HepG2 (cell line): ENCODE measurements at regions not wholly inside any gene's neighbourhood (a gene's known extent, or its start where the extent isn't known, plus 50 kb on each side); places are given as distances from the start of the nearest gene placed in this dataset.

Experiments
- ATAC-seq: fragments of 200-7000 bp; cut with Tn5 transposase; 3 replicates; pipeline ENCODE4 v1.9.1; 2020; ENCODE audit warnings: mild to moderate bottlenecking, moderate library complexity
- BruUV-seq: library from RNA; stranded (reverse); fragments of 400-500 nt; replicated peaks from 2 replicates; lab custom pipeline; 2021; lab: Mats Ljungman, UMichigan
- CTCF ChIA-PET: fragments of 300-600 bp; formaldehyde crosslinking; extraction: SDS; loops from one replicate; lab custom pipeline; 2021; ENCODE audit warnings: low total read pairs, inconsistent platforms, low intra/inter-chr PET ratio; lab: Yijun Ruan, JAX
- POLR2A ChIA-PET: fragments of 350-600 bp; sonication (Branson Sonifier 250); formaldehyde crosslinking; loops from one replicate; lab custom pipeline; 2020; ENCODE audit warnings: antibody characterized with exemption, inconsistent platforms; lab: Yijun Ruan, JAX
- DNase-seq: peaks from one replicate; pipeline ENCODE4 v3.0.0-alpha.2; 2015; ENCODE audit warnings: low spot score
- FAIRE-seq: peaks from 3 replicates; lab custom pipeline; 2011; peaks lifted over from hg19 to GRCh38; lab: Jason Lieb, UNC
- H2AFZ ChIP-seq: one replicate; pipeline ENCODE4 v1.6.1; 2011; ENCODE audit warnings: low read length, inconsistent platforms
- H3K27ac ChIP-seq: fragments of 300-600 bp; 3 replicates; pipeline ENCODE4 v1.8.0; 2011; ENCODE audit warnings: mixed run types, mild to moderate bottlenecking, mixed read lengths, low read length, inconsistent platforms; ENCODE audit not compliant: insufficient read depth; ENCODE audit errors: extremely low read length
- H3K27me3 ChIP-seq, 2 experiments: fragments of 200-600 bp in 1 of 2; 2 replicates in 1 of 2; 3 replicates in 1 of 2; pipeline versions ENCODE4 v1.6.0 to v1.8.0; 2011; ENCODE audit warnings: low read length in 2 of 2, mild to moderate bottlenecking in 2 of 2, moderate library complexity in 2 of 2, inconsistent platforms in 1 of 2; ENCODE audit not compliant: insufficient read depth in 2 of 2, control insufficient read depth in 1 of 2
- H3K36me3 ChIP-seq, 2 experiments: fragments of 200-600 bp in 1 of 2; replicated peaks in 1 of 2; 2 replicates in 1 of 2; 3 replicates in 1 of 2; pipeline versions ENCODE4 v1.5.1 to v1.8.0; 2011; ENCODE audit warnings: low read length in 2 of 2, inconsistent platforms in 1 of 2; ENCODE audit not compliant: insufficient read depth in 2 of 2, control insufficient read depth in 1 of 2
- H3K4me1 ChIP-seq: 2 replicates; pipeline ENCODE4 v1.5.1; 2012; ENCODE audit warnings: low read length, inconsistent platforms; ENCODE audit not compliant: insufficient read depth
- H3K4me2 ChIP-seq: 2 replicates; pipeline ENCODE4 v1.6.0; 2011; ENCODE audit warnings: low read depth, low read length, inconsistent platforms
- H3K4me3 ChIP-seq, 3 experiments: fragments of 200-600 bp in 1 of 3; sonication (generic), shearing (Covaris generic) in 1 of 3; replicated peaks in 1 of 3; 2 replicates each; pipeline ENCODE4 v1.5.1; 2011 to 2016; ENCODE audit warnings: low read length in 3 of 3, inconsistent platforms in 2 of 3, low read depth in 2 of 3, mild to moderate bottlenecking in 2 of 3, control low read depth in 1 of 3, mixed read lengths in 1 of 3; ENCODE audit not compliant: insufficient read depth in 1 of 3
- H3K79me2 ChIP-seq: one replicate; pipeline ENCODE4 v1.6.1; 2011; ENCODE audit warnings: low read length, inconsistent platforms; ENCODE audit not compliant: insufficient read depth
- H3K9ac ChIP-seq: 2 replicates; pipeline ENCODE4 v1.6.0; 2011; ENCODE audit warnings: mild to moderate bottlenecking, low read depth, low read length, inconsistent platforms; ENCODE audit not compliant: insufficient read depth
- H3K9me3 ChIP-seq: 2 replicates; pipeline ENCODE4 v1.5.1; 2012; ENCODE audit warnings: mild to moderate bottlenecking, low read length
- H4K20me1 ChIP-seq: 2 replicates; pipeline ENCODE4 v1.6.0; 2011; ENCODE audit warnings: inconsistent platforms, mild to moderate bottlenecking, low read length, moderate library complexity; ENCODE audit not compliant: insufficient read depth
- GZF1 ChIP-seq: sonication (generic); formaldehyde crosslinking; IDR thresholded peaks from 2 replicates; pipeline ENCODE4 v1.5.1; 2020; ENCODE audit warnings: mild to moderate bottlenecking, missing genetic modification reagents
- HOXA7 ChIP-seq: sonication (generic); formaldehyde crosslinking; IDR thresholded peaks from 2 replicates; pipeline ENCODE4 v1.8.1; 2022; ENCODE audit warnings: mild to moderate bottlenecking, missing genetic modification reagents, moderate library complexity
- MXI1 ChIP-seq: IDR thresholded peaks from 3 replicates; pipeline ENCODE4 v1.6.1; 2012; ENCODE audit warnings: low read depth, low read length, inconsistent platforms, borderline replicate concordance
- THAP11 ChIP-seq: IDR thresholded peaks from 2 replicates; pipeline ENCODE4 v1.6.1; 2016; ENCODE audit warnings: missing biosample characterization, missing genetic modification reagents
- YY1 ChIP-seq: IDR thresholded peaks from 2 replicates; pipeline ENCODE4 v1.6.1; 2011; ENCODE audit warnings: low read length, low read depth, moderate library complexity, mild to moderate bottlenecking; ENCODE audit not compliant: insufficient read depth, insufficient replicate concordance
- ZBTB42 ChIP-seq: sonication (generic); formaldehyde crosslinking; IDR thresholded peaks from 2 replicates; pipeline ENCODE4 v1.5.0; 2020; ENCODE audit warnings: mild to moderate bottlenecking, missing genetic modification reagents
- ZNF441 ChIP-seq: sonication (generic); formaldehyde crosslinking; IDR thresholded peaks from 2 replicates; pipeline ENCODE4 v1.7.0; 2021; ENCODE audit warnings: missing genetic modification reagents, borderline replicate concordance
- ZNF563 ChIP-seq: sonication (generic); formaldehyde crosslinking; IDR thresholded peaks from 2 replicates; pipeline ENCODE4 v1.8.0; 2022; ENCODE audit warnings: mild to moderate bottlenecking, moderate library complexity, missing genetic modification reagents
- ZNF619 ChIP-seq: sonication (generic); formaldehyde crosslinking; IDR thresholded peaks from 2 replicates; pipeline ENCODE4 v1.4.0; 2020; ENCODE audit warnings: mild to moderate bottlenecking, missing genetic modification reagents
- ZNF850 ChIP-seq: sonication (generic); formaldehyde crosslinking; conservative IDR thresholded peaks from 2 replicates; pipeline ENCODE4 v1.9.0; 2021; ENCODE audit warnings: mild to moderate bottlenecking, missing genetic modification reagents
- WGBS: methylation state at CpG from one replicate; pipeline ENCODE4 v1.1.6; 2017; ENCODE audit warnings: low lambda C conversion rate; 5-methylcytosine and 5-hydroxymethylcytosine counted together
- in situ Hi-C: cut with HindIII; loops from 2 replicates; pipeline ENCODE4 v1.10.0; 2017; ENCODE audit warnings: low pct_unique_long_range_greater_than_20kb; ENCODE audit not compliant: extremely low pct_ligation_motif_present
- intact Hi-C: fragments of 100-400 bp; cut with micrococcal nuclease; formaldehyde crosslinking; loops from one replicate; pipeline ENCODE4 v1.10.0; 2022; ENCODE audit not compliant: unreplicated experiment
- TF ChIP-seq, protein P1 (sequence below): fragments of 450-650 bp; IDR thresholded peaks from 2 replicates; pipeline ENCODE4 v1.6.1; 2017; ENCODE audit warnings: mild to moderate bottlenecking

DNA sequence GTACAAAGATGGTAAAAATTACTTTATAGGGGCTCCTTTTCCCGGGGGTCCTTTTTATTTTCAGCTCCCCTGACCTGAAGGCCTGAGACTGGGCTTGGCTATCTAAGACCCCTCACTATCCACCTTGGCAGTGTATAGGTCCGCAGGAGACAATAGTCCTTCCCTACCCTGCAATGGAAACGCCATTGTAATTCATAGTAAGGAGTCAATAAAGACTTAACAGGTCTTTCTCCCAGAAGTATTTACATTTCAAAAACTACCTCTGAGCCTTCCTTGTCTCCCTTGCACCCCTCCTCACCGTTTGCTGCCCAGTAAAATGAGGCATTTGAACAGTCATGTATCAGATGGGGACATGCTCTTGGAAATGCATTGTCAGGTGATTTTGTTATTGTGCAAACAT is 401.2 kb upstream of the CNKSR2 start:
- H3K9ac ChIP-seq = no peak overlapping the region
- no peak overlapping the region for H3K4me2 ChIP-seq
- no peak overlapping the region for H3K4me3 ChIP-seq
- BruUV-seq = no TSS peak
- TF ChIP-seq ZNF619 (CRISPR knock-in tag) (no peak), ZNF563 (no peak), HOXA7 (CRISPR knock-in tag) (no peak), THAP11 (CRISPR knock-in tag) (no peak), YY1 (no peak), ZBTB42 (CRISPR knock-in tag) (no peak), ZNF441 (no peak), MXI1 (no peak), GZF1 (CRISPR knock-in tag) (no peak), ZNF850 (no peak)
- TF ChIP-seq, protein P1, sequence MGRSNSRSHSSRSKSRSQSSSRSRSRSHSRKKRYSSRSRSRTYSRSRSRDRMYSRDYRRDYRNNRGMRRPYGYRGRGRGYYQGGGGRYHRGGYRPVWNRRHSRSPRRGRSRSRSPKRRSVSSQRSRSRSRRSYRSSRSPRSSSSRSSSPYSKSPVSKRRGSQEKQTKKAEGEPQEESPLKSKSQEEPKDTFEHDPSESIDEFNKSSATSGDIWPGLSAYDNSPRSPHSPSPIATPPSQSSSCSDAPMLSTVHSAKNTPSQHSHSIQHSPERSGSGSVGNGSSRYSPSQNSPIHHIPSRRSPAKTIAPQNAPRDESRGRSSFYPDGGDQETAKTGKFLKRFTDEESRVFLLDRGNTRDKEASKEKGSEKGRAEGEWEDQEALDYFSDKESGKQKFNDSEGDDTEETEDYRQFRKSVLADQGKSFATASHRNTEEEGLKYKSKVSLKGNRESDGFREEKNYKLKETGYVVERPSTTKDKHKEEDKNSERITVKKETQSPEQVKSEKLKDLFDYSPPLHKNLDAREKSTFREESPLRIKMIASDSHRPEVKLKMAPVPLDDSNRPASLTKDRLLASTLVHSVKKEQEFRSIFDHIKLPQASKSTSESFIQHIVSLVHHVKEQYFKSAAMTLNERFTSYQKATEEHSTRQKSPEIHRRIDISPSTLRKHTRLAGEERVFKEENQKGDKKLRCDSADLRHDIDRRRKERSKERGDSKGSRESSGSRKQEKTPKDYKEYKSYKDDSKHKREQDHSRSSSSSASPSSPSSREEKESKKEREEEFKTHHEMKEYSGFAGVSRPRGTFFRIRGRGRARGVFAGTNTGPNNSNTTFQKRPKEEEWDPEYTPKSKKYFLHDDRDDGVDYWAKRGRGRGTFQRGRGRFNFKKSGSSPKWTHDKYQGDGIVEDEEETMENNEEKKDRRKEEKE = no peak
- no peak for DNase-seq
- POLR2A ChIA-PET = no interaction called here
- H3K36me3 ChIP-seq = no peaks in the 10 kb centered on the region
- no peak for FAIRE-seq
- no peaks in the 10 kb centered on the region for H3K27me3 ChIP-seq
- H4K20me1 ChIP-seq = no peaks in the 10 kb centered on the region
- ATAC-seq = no peak
- no peaks in the 10 kb centered on the region for H3K79me2 ChIP-seq
- H2AFZ ChIP-seq = no peak overlapping the region
- in situ Hi-C loops (no loop called here), intact Hi-C loops (no loop called here)
- H3K27ac ChIP-seq = no peak overlapping the region
- 49% methylated on average over 3 of the region's 4 CpGs for WGBS
- CTCF ChIA-PET = no interaction called here
- H3K9me3 ChIP-seq = no peaks in the 10 kb centered on the region
- H3K4me1 ChIP-seq = no peaks in the 10 kb centered on the region
